H54 (cell line): ENCODE measurements at regions not wholly inside any gene's neighbourhood (a gene's known extent, or its start where the extent isn't known, plus 50 kb on each side); places are given as distances from the start of the nearest gene placed in this dataset.
A peak's percentile ranks its signal among the peaks of the same experiment; 100 is the strongest.
"Not testable (repeated sequence)": the region's sequence is repeated elsewhere in the genome, so short reads cannot be mapped to it uniquely, and the experiment has no call there.

Source experiments
- DNase-seq: peaks from one replicate; pipeline ENCODE4 v3.0.0; 2011; ENCODE audit warnings: low spot score, mixed read lengths; ENCODE audit not compliant: insufficient read length
- FAIRE-seq: peaks from 3 replicates; lab custom pipeline; 2011; peaks lifted over from hg19 to GRCh38; lab: Jason Lieb, UNC
- POLR2A ChIP-seq: IDR thresholded peaks from 2 replicates; pipeline ENCODE4 v1.6.1; 2011; ENCODE audit warnings: low read depth, mild to moderate bottlenecking, low read length

- no peak for TF ChIP-seq POLR2A
- FAIRE-seq (no peak), DNase-seq (no peak)
Observed at GRCh38 chr3:20990896-20991295, 760.1 kb downstream of the ZNF385D start.

GRCh38 chr3:20989653-20990052 lies 761.4 kb downstream of the ZNF385D start:
- DNase-seq, FAIRE-seq: not testable (repeated sequence)

- DNase-seq (no peak), FAIRE-seq (no peak)
- TF ChIP-seq POLR2A, result no peak
Observed at GRCh38 chr3:20984594-20985205, 766.3 kb downstream of the ZNF385D start.

- TF ChIP-seq POLR2A, result no peak
- DNase-seq (no peak), FAIRE-seq (no peak)
Observed at GRCh38 chr3:20975188-20975651, 775.8 kb downstream of the ZNF385D start.

GRCh38 chr3:20974396-20974795 lies 776.6 kb downstream of the ZNF385D start:
- no peak for FAIRE-seq
- no peak for DNase-seq
- no peak for TF ChIP-seq POLR2A

- not testable (repeated sequence) for FAIRE-seq, DNase-seq
Observed at GRCh38 chr3:20970807-20971206, 780.2 kb downstream of the ZNF385D start.

GRCh38 chr3:20967485-20967884 lies 781.5 kb upstream of the SGO1 start:
- not testable (repeated sequence) for DNase-seq, FAIRE-seq

GRCh38 chr3:20958161-20958560 lies 772.2 kb upstream of the SGO1 start:
- FAIRE-seq, result no peak
- DNase-seq, result no peak
- no peak for TF ChIP-seq POLR2A

GRCh38 chr3:20945892-20946291 lies 759.9 kb upstream of the SGO1 start:
- FAIRE-seq (no peak), DNase-seq (no peak)
- no peak for TF ChIP-seq POLR2A

- no peak for FAIRE-seq
- TF ChIP-seq POLR2A, result no peak
- no peak for DNase-seq
Observed at GRCh38 chr3:20935791-20936190, 749.8 kb upstream of the SGO1 start.

GRCh38 chr3:20931834-20932233 lies 745.8 kb upstream of the SGO1 start:
- TF ChIP-seq POLR2A, result no peak
- FAIRE-seq (no peak), DNase-seq (no peak)

- no peak for DNase-seq
- FAIRE-seq, result peak; percentile 33
- no peak for TF ChIP-seq POLR2A
Observed at GRCh38 chr3:20930034-20930433, 744.0 kb upstream of the SGO1 start.

GRCh38 chr3:20924646-20925385 lies 738.8 kb upstream of the SGO1 start:
- TF ChIP-seq POLR2A, result no peak
- FAIRE-seq, result no peak
- no peak for DNase-seq

GRCh38 chr3:20921112-20921511 lies 735.1 kb upstream of the SGO1 start:
- not testable (repeated sequence) for DNase-seq

More at GRCh38 chr3:20921112-20921511, 735.1 kb upstream of the SGO1 start:
- not testable (repeated sequence) for FAIRE-seq
